ENCODE measurements at regions not wholly inside any gene's neighbourhood (a gene's known extent, or its start where the extent isn't known, plus 50 kb on each side); places are given as distances from the start of the nearest gene placed in this dataset.

DNA sequence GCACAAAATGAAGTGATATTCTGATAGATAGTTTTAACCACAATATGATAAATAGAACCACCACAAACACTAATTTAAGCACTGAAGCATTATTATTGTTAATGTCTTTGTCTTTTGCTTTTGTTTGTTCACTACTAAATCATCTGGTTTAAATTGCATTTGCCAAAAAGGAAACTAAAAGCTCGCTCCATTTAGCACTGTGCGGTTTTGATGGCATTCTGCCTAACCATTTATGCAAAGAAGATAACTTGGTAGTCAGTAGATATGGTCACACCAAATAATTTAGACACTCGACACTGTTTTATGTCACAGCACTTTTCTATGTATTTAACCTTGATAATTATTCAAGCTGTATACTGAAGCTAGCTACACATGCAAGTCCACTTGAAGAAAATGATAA is 849.8 kb upstream of the CDH6 start:
- no peak for DNase-seq (ENCODE audit: low spot score)
- CTCF ChIA-PET, result no interaction called here

DNA sequence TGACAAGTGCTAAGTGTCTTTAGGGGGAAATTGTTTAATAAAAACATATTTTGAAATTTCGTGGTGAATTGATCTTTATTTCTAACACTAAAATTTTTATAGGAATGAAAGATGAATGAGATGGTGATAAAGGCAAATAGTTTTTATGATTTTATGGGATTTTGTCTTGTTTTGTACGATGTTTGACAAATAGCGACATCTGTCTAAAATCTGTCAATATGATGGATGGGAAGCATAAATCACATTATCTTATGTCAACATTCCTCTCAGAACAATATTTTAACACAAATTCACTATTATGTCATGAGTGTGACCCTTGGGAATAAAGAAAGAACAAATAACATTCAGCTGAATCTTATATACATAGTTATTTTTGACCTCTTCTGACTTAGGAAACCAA is 852.0 kb upstream of the CDH6 start:
- DNase-seq (ENCODE audit: low spot score), result no peak
- ChIA-PET CTCF (no interaction called here), POLR2A (ENCODE audit: low non-redundant PET) (no interaction called here)
- H3K27ac ChIP-seq, result no peak overlapping the region
- TF ChIP-seq, protein P1, sequence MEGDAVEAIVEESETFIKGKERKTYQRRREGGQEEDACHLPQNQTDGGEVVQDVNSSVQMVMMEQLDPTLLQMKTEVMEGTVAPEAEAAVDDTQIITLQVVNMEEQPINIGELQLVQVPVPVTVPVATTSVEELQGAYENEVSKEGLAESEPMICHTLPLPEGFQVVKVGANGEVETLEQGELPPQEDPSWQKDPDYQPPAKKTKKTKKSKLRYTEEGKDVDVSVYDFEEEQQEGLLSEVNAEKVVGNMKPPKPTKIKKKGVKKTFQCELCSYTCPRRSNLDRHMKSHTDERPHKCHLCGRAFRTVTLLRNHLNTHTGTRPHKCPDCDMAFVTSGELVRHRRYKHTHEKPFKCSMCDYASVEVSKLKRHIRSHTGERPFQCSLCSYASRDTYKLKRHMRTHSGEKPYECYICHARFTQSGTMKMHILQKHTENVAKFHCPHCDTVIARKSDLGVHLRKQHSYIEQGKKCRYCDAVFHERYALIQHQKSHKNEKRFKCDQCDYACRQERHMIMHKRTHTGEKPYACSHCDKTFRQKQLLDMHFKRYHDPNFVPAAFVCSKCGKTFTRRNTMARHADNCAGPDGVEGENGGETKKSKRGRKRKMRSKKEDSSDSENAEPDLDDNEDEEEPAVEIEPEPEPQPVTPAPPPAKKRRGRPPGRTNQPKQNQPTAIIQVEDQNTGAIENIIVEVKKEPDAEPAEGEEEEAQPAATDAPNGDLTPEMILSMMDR (conservative IDR thresholded peaks at IDR 0.05; ENCODE audit: low read depth), result no peak

More for the DNA sequence above, 849.8 kb upstream of the CDH6 start:
- POLR2A ChIA-PET (ENCODE audit: low non-redundant PET), result no interaction called here
- TF ChIP-seq, protein P1 (conservative IDR thresholded peaks at IDR 0.05; ENCODE audit: low read depth), result no peak
- H3K27ac ChIP-seq, result no peak overlapping the region

- DNase-seq (ENCODE audit: low spot score), result no peak
- no peak overlapping the region for H3K27ac ChIP-seq
- CTCF ChIA-PET, result no interaction called here
- POLR2A ChIA-PET (ENCODE audit: low non-redundant PET), result no interaction called here
- TF ChIP-seq, protein P1 (conservative IDR thresholded peaks at IDR 0.05; ENCODE audit: low read depth), result no peak
These were observed 856.4 kb upstream of the CDH6 start for GRCh38 chr5:30337084-30337573.

DNA sequence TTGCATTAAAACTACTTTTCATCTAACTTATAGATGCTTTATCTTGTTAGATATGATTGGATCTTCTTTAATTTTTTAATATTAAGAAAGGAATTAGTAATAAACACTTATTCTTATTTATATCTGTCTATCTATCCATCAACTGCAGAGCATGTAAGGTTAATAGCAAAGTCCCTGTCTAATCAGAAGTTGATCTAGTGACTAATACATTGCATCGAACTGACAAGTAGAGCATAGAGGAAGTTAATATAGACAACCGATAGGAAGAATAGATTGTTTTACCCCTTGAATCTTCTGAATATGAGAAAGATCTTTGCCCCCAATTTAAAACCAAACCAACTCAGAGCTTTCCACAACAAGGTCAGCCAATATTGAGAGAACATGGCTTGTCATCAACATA is 862.0 kb upstream of the CDH6 start:
- ChIA-PET POLR2A (ENCODE audit: low non-redundant PET) (no interaction called here), CTCF (no interaction called here)
- no peak overlapping the region for H3K27ac ChIP-seq
- TF ChIP-seq, protein P1 (conservative IDR thresholded peaks at IDR 0.05; ENCODE audit: low read depth), result no peak
- DNase-seq (ENCODE audit: low spot score), result no peak

DNA sequence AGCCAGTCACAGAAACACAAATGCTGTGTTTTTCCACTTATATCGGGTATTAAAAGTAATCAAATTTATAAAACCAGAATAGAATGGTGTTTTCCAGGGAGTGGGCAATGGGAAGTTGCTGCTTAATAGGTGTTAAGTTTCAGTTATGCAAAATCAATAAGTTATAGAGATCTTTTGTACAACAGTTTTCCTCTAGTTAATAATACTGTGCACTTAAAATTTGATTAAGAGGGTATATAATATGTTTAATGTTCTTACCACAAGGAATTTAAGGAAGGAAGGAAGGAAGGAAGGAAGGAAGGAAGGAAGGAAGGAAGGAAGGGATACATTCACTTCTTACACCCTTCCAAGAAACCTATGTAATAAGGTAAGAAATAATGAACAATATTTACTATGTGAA is 867.7 kb upstream of the CDH6 start:
- DNase-seq (ENCODE audit: low spot score), result no peak
- POLR2A ChIA-PET (ENCODE audit: low non-redundant PET), result no interaction called here
- H3K27ac ChIP-seq, result no peak overlapping the region
- CTCF ChIA-PET, result no interaction called here
- TF ChIP-seq, protein P1 (conservative IDR thresholded peaks at IDR 0.05; ENCODE audit: low read depth), result no peak

DNA sequence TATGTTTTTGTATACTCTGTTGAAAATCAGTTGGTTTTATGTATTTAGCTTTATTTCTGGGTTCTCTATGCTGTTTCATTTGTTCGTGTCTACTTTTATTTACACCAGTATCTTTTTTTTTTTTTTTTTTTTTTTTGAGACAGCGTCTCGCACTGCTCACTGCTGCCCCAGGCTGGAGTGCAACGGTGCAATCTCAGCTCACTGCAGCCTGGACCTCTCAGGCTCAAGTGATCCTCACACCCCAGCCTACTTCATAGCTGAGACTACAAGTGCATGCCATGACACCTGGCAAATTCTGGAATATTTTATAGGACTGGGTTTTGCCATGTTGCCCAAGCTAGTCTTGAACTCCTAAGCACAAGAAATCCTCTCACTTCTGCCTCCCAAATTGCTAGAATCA is 869.4 kb upstream of the CDH6 start:
- DNase-seq (ENCODE audit: low spot score), result no peak
- ChIA-PET POLR2A (ENCODE audit: low non-redundant PET) (no interaction called here), CTCF (interaction anchor here (0.6 kb wide), 1 partner anchor 284 kb away, joined by 4 read pairs; no protein-coding TSS in a partner anchor)
- TF ChIP-seq, protein P1 (conservative IDR thresholded peaks at IDR 0.05; ENCODE audit: low read depth), result no peak
- H3K27ac ChIP-seq, result no peak overlapping the region

DNA sequence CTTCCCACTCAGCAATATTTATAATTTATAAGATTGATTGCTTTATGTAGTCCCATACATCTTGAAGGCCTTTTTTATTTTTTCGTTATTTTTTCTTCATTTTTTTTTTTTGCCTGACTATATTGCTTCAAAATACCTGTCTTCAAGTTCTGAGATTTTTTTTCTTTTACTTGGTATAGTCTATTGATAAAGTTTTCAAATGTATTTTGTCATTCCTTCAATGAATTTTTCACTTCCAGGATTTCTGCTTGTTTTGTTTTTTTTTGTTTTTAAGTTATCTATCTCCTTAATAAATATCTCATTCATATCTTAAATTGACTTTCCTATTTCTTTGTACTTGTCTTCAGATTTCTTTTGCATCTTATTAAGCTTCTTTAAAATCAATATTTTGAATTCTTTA is 905.6 kb upstream of the CDH6 start:
- ChIA-PET POLR2A (ENCODE audit: low non-redundant PET) (no interaction called here), CTCF (interaction anchor here (0.7 kb wide), 1 partner anchor 20 kb away, joined by 3 read pairs; no protein-coding TSS in a partner anchor)
- H3K27ac ChIP-seq, result no peak overlapping the region
- TF ChIP-seq, protein P1 (conservative IDR thresholded peaks at IDR 0.05; ENCODE audit: low read depth), result no peak
- DNase-seq (ENCODE audit: low spot score), result no peak
